ENCODE measurements at regions not wholly inside any gene's neighbourhood (a gene's known extent, or its start where the extent isn't known, plus 50 kb on each side); places are given as distances from the start of the nearest gene placed in this dataset.

- no peaks in the 10 kb centered on the region for H3K36me3 Mint-ChIP-seq
- no peaks in the 10 kb centered on the region for H3K27me3 Mint-ChIP-seq (ENCODE audit: low read depth)
- TF ChIP-seq CTCF (IDR thresholded peaks at IDR 0.05; ENCODE audit: unreplicated experiment): no peak
- no peaks in the 10 kb centered on the region for H3K4me1 Mint-ChIP-seq
- no peak for DNase-seq (ENCODE audit: low spot score in 2 of 2, unreplicated experiment in 2 of 2)
- no peak overlapping the region for H3K27ac Mint-ChIP-seq
- H3K4me3 Mint-ChIP-seq: no peak overlapping the region
- peaks cover 36% of the 10 kb centered on the region for H3K9me3 Mint-ChIP-seq
These were observed 624.9 kb downstream of the CBLN2 start for GRCh38 chr18:71919211-71919610.

DNA sequence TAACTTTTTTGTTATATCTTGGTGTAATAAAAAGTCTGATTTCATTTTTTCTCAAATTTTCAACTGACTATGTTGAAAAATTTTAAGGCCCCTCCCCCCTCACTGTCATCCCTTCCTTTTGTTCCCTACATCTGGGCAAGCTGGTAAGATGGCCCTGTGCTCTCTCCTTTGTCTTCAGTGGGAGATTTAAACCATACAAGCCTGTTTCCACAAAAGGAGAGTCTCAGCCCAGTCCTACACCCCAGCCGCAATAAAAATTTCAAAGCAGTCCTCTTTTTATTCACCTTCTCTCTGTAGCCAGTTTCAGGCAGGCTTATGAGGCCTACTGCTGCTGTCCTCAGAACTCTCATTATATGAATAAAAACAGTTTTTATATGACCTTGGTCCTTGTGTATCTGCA, 630.5 kb downstream of the CBLN2 start:
- Mint-ChIP-seq H3K9me3 (no peaks in the 10 kb centered on the region), H3K27ac (no peak overlapping the region), H3K27me3 (ENCODE audit: low read depth) (no peaks in the 10 kb centered on the region), H3K36me3 (no peaks in the 10 kb centered on the region), H3K4me1 (no peaks in the 10 kb centered on the region), H3K4me3 (no peak overlapping the region)
- no peak for TF ChIP-seq CTCF (IDR thresholded peaks at IDR 0.05; ENCODE audit: unreplicated experiment)
- no peak for DNase-seq (ENCODE audit: low spot score in 2 of 2, unreplicated experiment in 2 of 2)

DNA sequence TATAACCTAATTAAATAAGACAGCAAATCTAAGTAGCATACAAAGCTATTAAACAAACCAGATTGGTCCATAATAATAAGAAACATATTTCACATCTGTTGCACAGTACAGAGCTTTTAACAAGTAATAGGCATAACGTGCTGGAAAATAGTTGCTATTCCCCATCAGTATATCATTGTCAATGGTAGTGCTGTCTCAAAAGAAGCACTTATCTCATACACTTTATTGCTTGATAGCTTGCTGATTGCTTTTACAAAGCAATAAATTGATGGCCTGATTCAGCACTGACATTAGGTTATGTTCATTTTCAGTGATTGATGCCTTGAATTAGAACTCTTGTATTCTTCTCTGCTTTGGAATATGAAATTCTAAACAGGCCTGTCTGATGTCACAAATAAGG, 641.7 kb downstream of the CBLN2 start:
- no peak for TF ChIP-seq CTCF (IDR thresholded peaks at IDR 0.05; ENCODE audit: unreplicated experiment)
- no peak for DNase-seq (ENCODE audit: low spot score in 2 of 2, unreplicated experiment in 2 of 2)
- peaks cover 3% of the 10 kb centered on the region for H3K9me3 Mint-ChIP-seq
- no peaks in the 10 kb centered on the region for H3K27me3 Mint-ChIP-seq (ENCODE audit: low read depth)
- H3K4me1 Mint-ChIP-seq: no peaks in the 10 kb centered on the region
- H3K27ac Mint-ChIP-seq: no peak overlapping the region
- H3K36me3 Mint-ChIP-seq: no peaks in the 10 kb centered on the region
- H3K4me3 Mint-ChIP-seq: no peak overlapping the region

- H3K36me3 Mint-ChIP-seq: no peaks in the 10 kb centered on the region
- no peak overlapping the region for H3K4me3 Mint-ChIP-seq
- H3K4me1 Mint-ChIP-seq: no peaks in the 10 kb centered on the region
- H3K9me3 Mint-ChIP-seq: peaks cover 9% of the 10 kb centered on the region
- no peak overlapping the region for H3K27ac Mint-ChIP-seq
- peaks cover 1% of the 10 kb centered on the region for H3K27me3 Mint-ChIP-seq (ENCODE audit: low read depth)
- TF ChIP-seq CTCF (IDR thresholded peaks at IDR 0.05; ENCODE audit: unreplicated experiment): no peak
- DNase-seq (ENCODE audit: low spot score in 2 of 2, unreplicated experiment in 2 of 2): no peak
These were observed 644.3 kb downstream of the CBLN2 start for GRCh38 chr18:71899707-71900472.

- H3K36me3 Mint-ChIP-seq: no peaks in the 10 kb centered on the region
- H3K4me3 Mint-ChIP-seq: no peak overlapping the region
- no peak for TF ChIP-seq CTCF (IDR thresholded peaks at IDR 0.05; ENCODE audit: unreplicated experiment)
- no peak for DNase-seq (ENCODE audit: low spot score in 2 of 2, unreplicated experiment in 2 of 2)
- H3K27me3 Mint-ChIP-seq (ENCODE audit: low read depth): peaks cover 1% of the 10 kb centered on the region
- peaks cover 12% of the 10 kb centered on the region for H3K9me3 Mint-ChIP-seq
- H3K27ac Mint-ChIP-seq: no peak overlapping the region
- H3K4me1 Mint-ChIP-seq: no peaks in the 10 kb centered on the region
These were observed 645.0 kb downstream of the CBLN2 start for GRCh38 chr18:71899183-71899582.
